D341Med (cell line): ENCODE measurements at regions not wholly inside any gene's neighbourhood (a gene's known extent, or its start where the extent isn't known, plus 50 kb on each side); places are given as distances from the start of the nearest gene placed in this dataset.
"Not testable (repeated sequence)": the region's sequence is repeated elsewhere in the genome, so short reads cannot be mapped to it uniquely, and the experiment has no call there.

Experiments
- DNase-seq: peaks from one replicate; pipeline ENCODE4 v3.0.0; 2012; ENCODE audit warnings: low spot score

GRCh38 chr6:71056656-71057055 is 99.8 kb upstream of the B3GAT2 start:
- no peak for DNase-seq

GRCh38 chr6:71066153-71066552 is 109.3 kb upstream of the B3GAT2 start:
- no peak for DNase-seq

- no peak for DNase-seq
Measured at GRCh38 chr6:71067816-71068215, 111.0 kb upstream of the B3GAT2 start.

- DNase-seq = no peak
Measured at GRCh38 chr6:71072508-71072907, 115.6 kb upstream of the B3GAT2 start.

GRCh38 chr6:71077655-71078054 is 120.8 kb upstream of the B3GAT2 start:
- no peak for DNase-seq

- DNase-seq = no peak
Measured at GRCh38 chr6:71079677-71080076, 122.8 kb upstream of the B3GAT2 start.

- no peak for DNase-seq
Measured at GRCh38 chr6:71080133-71080532, 123.3 kb upstream of the B3GAT2 start.

GRCh38 chr6:71080826-71081225 is 124.0 kb upstream of the B3GAT2 start:
- DNase-seq = no peak

- no peak for DNase-seq
Measured at GRCh38 chr6:71082033-71082650, 125.3 kb upstream of the B3GAT2 start.

GRCh38 chr6:71083308-71083820 is 126.5 kb upstream of the B3GAT2 start:
- DNase-seq = no peak

- no peak for DNase-seq
Measured at GRCh38 chr6:71088166-71088565, 131.3 kb upstream of the B3GAT2 start.

- DNase-seq = no peak
Measured at GRCh38 chr6:71090217-71090616, 133.4 kb upstream of the B3GAT2 start.

GRCh38 chr6:71091167-71091566 is 134.3 kb upstream of the B3GAT2 start:
- DNase-seq = no peak

- DNase-seq = no peak
Measured at GRCh38 chr6:71091956-71092355, 135.1 kb upstream of the B3GAT2 start.

GRCh38 chr6:71097264-71097663 is 140.4 kb upstream of the B3GAT2 start:
- DNase-seq = not testable (repeated sequence)

- DNase-seq = no peak
Measured at GRCh38 chr6:71099649-71100048, 142.8 kb upstream of the B3GAT2 start.

- no peak for DNase-seq
Measured at GRCh38 chr6:71103130-71103529, 146.3 kb upstream of the B3GAT2 start.

- no peak for DNase-seq
Measured at GRCh38 chr6:71103641-71104040, 146.8 kb upstream of the B3GAT2 start.

- DNase-seq = no peak
Measured at GRCh38 chr6:71106276-71106675, 149.4 kb upstream of the B3GAT2 start.

- DNase-seq = no peak
Measured at GRCh38 chr6:71107911-71108420, 151.1 kb upstream of the B3GAT2 start.

- no peak for DNase-seq
Measured at GRCh38 chr6:71114544-71114943, 157.7 kb upstream of the B3GAT2 start.

GRCh38 chr6:71114986-71115385 is 158.1 kb upstream of the B3GAT2 start:
- DNase-seq = no peak

GRCh38 chr6:71119560-71119959 is 162.7 kb upstream of the B3GAT2 start:
- DNase-seq = no peak

GRCh38 chr6:71123051-71123450 is 165.6 kb upstream of the OGFRL1 start:
- no peak for DNase-seq
